Nephron (organoid): ENCODE measurements at regions not wholly inside any gene's neighbourhood (a gene's known extent, or its start where the extent isn't known, plus 50 kb on each side); places are given as distances from the start of the nearest gene placed in this dataset.

Source experiments
- H3K27ac Mint-ChIP-seq, 3 experiments: 2 replicates each; pipeline ENCODE4 v1.8.0; 2020; ENCODE audit warnings: mixed read lengths in 3 of 3, mild to moderate bottlenecking in 2 of 3, moderate library complexity in 1 of 3
- H3K27me3 Mint-ChIP-seq: 2 replicates; pipeline ENCODE4 v1.8.0; 2021; ENCODE audit warnings: low read depth, mild to moderate bottlenecking, moderate library complexity, mixed read lengths
- H3K36me3 Mint-ChIP-seq: 2 replicates; pipeline ENCODE4 v1.8.0; 2020; ENCODE audit warnings: low read depth, mixed read lengths
- H3K4me1 Mint-ChIP-seq: 2 replicates; pipeline ENCODE4 v1.8.0; 2020; ENCODE audit warnings: mixed read lengths
- H3K4me3 Mint-ChIP-seq, 3 experiments: 2 replicates each; pipeline ENCODE4 v1.8.0; 2020; ENCODE audit warnings: mild to moderate bottlenecking in 3 of 3, mixed read lengths in 3 of 3, moderate library complexity in 2 of 3
- H3K9me3 Mint-ChIP-seq: 2 replicates; pipeline ENCODE4 v1.8.0; 2020; ENCODE audit warnings: mixed read lengths
- TF ChIP-seq, protein P1 (sequence below), 3 experiments: fragments of 200-600 bp; sonication (generic); IDR thresholded peaks; one replicate each; pipeline ENCODE4 v1.5.0; 2021; ENCODE audit warnings: antibody characterized with exemption in 3 of 3; ENCODE audit not compliant: unreplicated experiment in 3 of 3

DNA sequence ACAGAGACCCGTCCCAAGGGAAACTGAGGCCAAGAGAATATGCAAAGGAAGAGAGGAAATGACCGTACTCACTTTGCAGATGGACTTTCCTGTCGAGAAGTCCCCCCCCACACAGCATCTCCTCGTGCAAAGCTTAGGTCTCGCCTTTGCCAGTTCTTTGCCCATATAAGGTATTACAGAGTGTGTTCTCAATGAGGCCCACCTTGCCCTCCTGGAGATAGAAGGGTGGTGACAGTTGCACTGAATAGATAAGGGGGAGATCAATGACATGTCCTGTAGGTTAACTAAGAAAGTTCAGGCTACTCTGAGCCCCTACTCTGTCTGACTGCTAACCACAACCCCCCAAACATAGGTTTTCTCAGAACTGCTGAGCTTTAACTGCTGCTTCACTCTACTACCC lies 68.2 kb upstream of the SPTLC1 start:
- Mint-ChIP-seq H3K36me3 (no peaks in the 10 kb centered on the region), H3K4me1 (peaks cover 10% of the 10 kb centered on the region), H3K27ac (no peak overlapping the region), H3K4me3 (no peak overlapping the region), H3K27me3 (peaks cover 8% of the 10 kb centered on the region), H3K9me3 (peaks cover 4% of the 10 kb centered on the region)
- TF ChIP-seq, protein P1, sequence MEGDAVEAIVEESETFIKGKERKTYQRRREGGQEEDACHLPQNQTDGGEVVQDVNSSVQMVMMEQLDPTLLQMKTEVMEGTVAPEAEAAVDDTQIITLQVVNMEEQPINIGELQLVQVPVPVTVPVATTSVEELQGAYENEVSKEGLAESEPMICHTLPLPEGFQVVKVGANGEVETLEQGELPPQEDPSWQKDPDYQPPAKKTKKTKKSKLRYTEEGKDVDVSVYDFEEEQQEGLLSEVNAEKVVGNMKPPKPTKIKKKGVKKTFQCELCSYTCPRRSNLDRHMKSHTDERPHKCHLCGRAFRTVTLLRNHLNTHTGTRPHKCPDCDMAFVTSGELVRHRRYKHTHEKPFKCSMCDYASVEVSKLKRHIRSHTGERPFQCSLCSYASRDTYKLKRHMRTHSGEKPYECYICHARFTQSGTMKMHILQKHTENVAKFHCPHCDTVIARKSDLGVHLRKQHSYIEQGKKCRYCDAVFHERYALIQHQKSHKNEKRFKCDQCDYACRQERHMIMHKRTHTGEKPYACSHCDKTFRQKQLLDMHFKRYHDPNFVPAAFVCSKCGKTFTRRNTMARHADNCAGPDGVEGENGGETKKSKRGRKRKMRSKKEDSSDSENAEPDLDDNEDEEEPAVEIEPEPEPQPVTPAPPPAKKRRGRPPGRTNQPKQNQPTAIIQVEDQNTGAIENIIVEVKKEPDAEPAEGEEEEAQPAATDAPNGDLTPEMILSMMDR (IDR thresholded peaks at IDR 0.05; ENCODE audit: unreplicated experiment in 3 of 3), result no peak

DNA sequence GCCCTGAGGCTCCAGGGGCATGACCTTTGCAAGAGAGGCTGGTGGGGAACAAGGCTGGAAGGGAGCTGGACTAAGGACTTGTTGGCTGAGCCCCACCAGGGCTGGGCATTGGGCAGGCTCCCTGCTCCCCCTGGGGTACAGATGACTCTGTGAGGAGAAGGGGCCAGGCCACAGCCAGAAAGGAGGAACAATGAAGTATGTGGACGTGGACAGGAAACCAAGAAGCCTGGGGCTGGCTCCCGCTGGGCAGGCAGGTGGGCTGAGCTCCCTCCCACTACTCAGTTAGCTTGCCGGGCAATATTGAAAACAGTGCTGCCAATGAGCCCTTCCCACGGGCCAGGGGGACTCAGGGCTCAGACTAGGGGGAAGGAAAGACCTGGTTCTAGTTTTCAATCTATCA lies 66.1 kb upstream of the SPTLC1 start:
- peaks cover 10% of the 10 kb centered on the region for H3K4me1 Mint-ChIP-seq

GRCh38 chr9:92180669-92181181 lies 65.5 kb upstream of the SPTLC1 start:
- Mint-ChIP-seq H3K4me3 (peak overlapping the region in 1 of 3 experiments; percentile 48), H3K27me3 (peaks cover 12% of the 10 kb centered on the region), H3K27ac (no peak overlapping the region), H3K36me3 (no peaks in the 10 kb centered on the region), H3K9me3 (peaks cover 4% of the 10 kb centered on the region), H3K4me1 (peaks cover 10% of the 10 kb centered on the region)
- TF ChIP-seq, protein P1 (IDR thresholded peaks at IDR 0.05; ENCODE audit: unreplicated experiment in 3 of 3), result no peak

More for the DNA sequence above, 66.1 kb upstream of the SPTLC1 start:
- peaks cover 4% of the 10 kb centered on the region for H3K9me3 Mint-ChIP-seq
- H3K27me3 Mint-ChIP-seq, result peaks cover 12% of the 10 kb centered on the region
- H3K4me3 Mint-ChIP-seq, result no peak overlapping the region
- H3K27ac Mint-ChIP-seq, result no peak overlapping the region
- H3K36me3 Mint-ChIP-seq, result no peaks in the 10 kb centered on the region
- TF ChIP-seq, protein P1 (IDR thresholded peaks at IDR 0.05; ENCODE audit: unreplicated experiment in 3 of 3), result no peak

- TF ChIP-seq, protein P1 (IDR thresholded peaks at IDR 0.05; ENCODE audit: unreplicated experiment in 3 of 3), result no peak
- no peaks in the 10 kb centered on the region for H3K36me3 Mint-ChIP-seq
- H3K27ac Mint-ChIP-seq, result no peak overlapping the region
- H3K4me1 Mint-ChIP-seq, result peaks cover 10% of the 10 kb centered on the region
- H3K4me3 Mint-ChIP-seq, result no peak overlapping the region
- peaks cover 12% of the 10 kb centered on the region for H3K27me3 Mint-ChIP-seq
- H3K9me3 Mint-ChIP-seq, result peaks cover 4% of the 10 kb centered on the region
Measured at GRCh38 chr9:92180002-92180400, 64.8 kb upstream of the SPTLC1 start.

DNA sequence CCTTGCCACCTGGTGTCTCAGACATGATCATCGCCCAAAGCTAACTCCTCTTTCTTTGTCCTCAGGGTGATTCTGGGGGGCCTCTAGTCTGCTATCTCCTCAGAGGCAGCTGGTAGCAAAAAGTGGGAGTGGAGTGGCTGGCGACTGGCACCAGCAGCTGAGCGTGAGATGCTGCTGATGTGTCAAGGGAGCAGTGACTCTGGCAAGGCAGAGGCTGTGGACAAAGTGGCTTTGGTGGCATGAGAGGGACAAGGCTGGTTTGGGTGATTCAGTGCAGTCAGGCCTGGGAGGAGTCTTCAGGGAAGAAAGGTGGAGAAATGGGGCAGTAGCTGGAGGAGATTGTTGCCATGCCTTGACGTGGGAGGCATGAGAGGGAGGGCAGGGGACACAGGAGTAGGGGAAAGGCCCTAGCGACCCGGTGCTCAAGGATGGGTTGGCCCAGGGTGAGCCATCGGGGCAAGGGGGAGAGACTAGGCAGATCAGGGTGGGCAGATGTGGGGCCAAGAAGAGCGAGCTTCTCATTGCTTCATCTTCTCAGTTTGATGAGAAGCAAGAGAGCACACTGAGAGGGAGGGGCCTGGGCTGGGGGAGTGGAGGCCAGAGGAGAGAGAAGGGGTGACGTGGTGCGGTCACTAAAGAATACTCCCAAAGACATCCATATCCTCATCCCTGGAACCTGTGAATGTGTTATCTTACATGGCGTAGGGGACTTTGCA lies 64.2 kb upstream of the SPTLC1 start:
- H3K4me3 Mint-ChIP-seq, result no peak overlapping the region
- H3K36me3 Mint-ChIP-seq, result no peaks in the 10 kb centered on the region
- peaks cover 12% of the 10 kb centered on the region for H3K27me3 Mint-ChIP-seq
- peaks cover 7% of the 10 kb centered on the region for H3K9me3 Mint-ChIP-seq
- TF ChIP-seq, protein P1 (IDR thresholded peaks at IDR 0.05; ENCODE audit: unreplicated experiment in 3 of 3), result no peak
- H3K4me1 Mint-ChIP-seq, result peaks cover 10% of the 10 kb centered on the region
- H3K27ac Mint-ChIP-seq, result peak overlapping the region in 1 of 3 experiments; percentile 39

DNA sequence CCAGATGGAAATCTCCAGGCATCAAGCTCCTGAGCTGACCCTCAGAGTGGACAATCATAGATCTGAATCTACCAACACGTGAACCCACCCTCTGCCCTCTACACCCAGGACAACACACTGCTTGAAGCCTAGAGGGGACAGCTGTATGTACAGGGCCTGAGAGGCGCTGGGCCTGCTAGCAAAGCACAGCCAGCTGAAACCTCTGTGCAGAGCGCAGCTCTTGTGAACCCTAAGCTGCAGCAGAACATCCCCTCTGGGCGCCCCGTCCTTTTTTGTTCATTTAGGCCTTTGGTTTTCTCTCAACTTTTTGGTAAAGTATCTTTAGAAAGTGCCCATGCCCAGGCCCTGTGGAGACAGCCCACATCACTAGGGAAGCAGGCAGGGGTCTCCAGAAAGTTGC lies 62.4 kb upstream of the SPTLC1 start:
- Mint-ChIP-seq H3K36me3 (no peaks in the 10 kb centered on the region), H3K9me3 (peaks cover 14% of the 10 kb centered on the region), H3K27me3 (peaks cover 12% of the 10 kb centered on the region), H3K4me1 (peaks cover 10% of the 10 kb centered on the region), H3K4me3 (no peak overlapping the region), H3K27ac (no peak overlapping the region)
- TF ChIP-seq, protein P1 (IDR thresholded peaks at IDR 0.05; ENCODE audit: unreplicated experiment in 3 of 3), result no peak
